ENCODE measurements at regions not wholly inside any gene's neighbourhood (a gene's known extent, or its start where the extent isn't known, plus 50 kb on each side); places are given as distances from the start of the nearest gene placed in this dataset.

- intact Hi-C loops (cut with DNase I), result no loop called here
- no peak for ATAC-seq
These were observed 223.7 kb upstream of the HABP2 start for GRCh38 chr10:113329121-113329596.

GRCh38 chr10:113331961-113332360 lies 220.9 kb upstream of the HABP2 start:
- ATAC-seq, result no peak
- no peak for DNase-seq
- no peak for TF ChIP-seq POLR2A (IDR thresholded peaks at IDR 0.05)
- TF ChIP-seq CTCF (IDR thresholded peaks at IDR 0.05), result no peak
- Histone ChIP-seq H3K4me1 (no peaks in the 10 kb centered on the region), H3K4me3 (no peak overlapping the region), H3K27me3 (no peaks in the 10 kb centered on the region), H3K9me3 (no peaks in the 10 kb centered on the region), H3K36me3 (no peaks in the 10 kb centered on the region), H3K27ac (no peak overlapping the region)
- intact Hi-C loops (cut with DNase I), result no loop called here
- 81% methylated on average over 3 of the region's 3 CpGs for WGBS (ENCODE audit: insufficient coverage, low coverage, low lambda C conversion rate, missing lambda C conversion rate)

More at GRCh38 chr10:113329121-113329596, 223.7 kb upstream of the HABP2 start:
- H3K9me3 ChIP-seq, result no peaks in the 10 kb centered on the region
- no peak overlapping the region for H3K27ac ChIP-seq
- no peaks in the 10 kb centered on the region for H3K27me3 ChIP-seq
- no peaks in the 10 kb centered on the region for H3K36me3 ChIP-seq
- no peak for DNase-seq
- H3K4me1 ChIP-seq, result no peaks in the 10 kb centered on the region
- no peak overlapping the region for H3K4me3 ChIP-seq
- TF ChIP-seq CTCF (IDR thresholded peaks at IDR 0.05), result no peak
- 65% methylated on average over 2 of the region's 2 CpGs for WGBS (ENCODE audit: insufficient coverage, low coverage, low lambda C conversion rate, missing lambda C conversion rate)

- Histone ChIP-seq H3K36me3 (no peaks in the 10 kb centered on the region), H3K9me3 (no peaks in the 10 kb centered on the region), H3K4me3 (no peak overlapping the region), H3K27me3 (no peaks in the 10 kb centered on the region), H3K4me1 (no peaks in the 10 kb centered on the region), H3K27ac (no peak overlapping the region)
- WGBS (ENCODE audit: insufficient coverage, low coverage, low lambda C conversion rate, missing lambda C conversion rate), result 100% methylated on average over 1 of the region's 2 CpGs
- no peak for TF ChIP-seq CTCF (IDR thresholded peaks at IDR 0.05)
- no peak for TF ChIP-seq POLR2A (IDR thresholded peaks at IDR 0.05)
- intact Hi-C loops (cut with DNase I), result no loop called here
- ATAC-seq, result no peak
- DNase-seq, result no peak
These were observed 219.5 kb upstream of the HABP2 start for GRCh38 chr10:113333313-113333712.

- intact Hi-C loops (cut with DNase I), result no loop called here
- no peak for TF ChIP-seq POLR2A (IDR thresholded peaks at IDR 0.05)
- no peak for TF ChIP-seq CTCF (IDR thresholded peaks at IDR 0.05)
- H3K4me1 ChIP-seq, result no peaks in the 10 kb centered on the region
- 75% methylated on average over 2 of the region's 2 CpGs for WGBS (ENCODE audit: insufficient coverage, low coverage, low lambda C conversion rate, missing lambda C conversion rate)
- no peaks in the 10 kb centered on the region for H3K27me3 ChIP-seq
- no peaks in the 10 kb centered on the region for H3K36me3 ChIP-seq
- H3K9me3 ChIP-seq, result no peaks in the 10 kb centered on the region
- no peak overlapping the region for H3K4me3 ChIP-seq
- H3K27ac ChIP-seq, result no peak overlapping the region
- ATAC-seq (no peak), DNase-seq (no peak)
These were observed 217.3 kb upstream of the HABP2 start for GRCh38 chr10:113335592-113335991.

- Histone ChIP-seq H3K4me1 (no peaks in the 10 kb centered on the region), H3K9me3 (no peaks in the 10 kb centered on the region), H3K27me3 (no peaks in the 10 kb centered on the region), H3K27ac (no peak overlapping the region), H3K36me3 (no peaks in the 10 kb centered on the region), H3K4me3 (no peak overlapping the region)
- DNase-seq, result no peak
- no peak for TF ChIP-seq CTCF (IDR thresholded peaks at IDR 0.05)
- no peak for TF ChIP-seq POLR2A (IDR thresholded peaks at IDR 0.05)
- 80% methylated on average over 6 of the region's 6 CpGs for WGBS (ENCODE audit: insufficient coverage, low coverage, low lambda C conversion rate, missing lambda C conversion rate)
- ATAC-seq, result no peak
- intact Hi-C loops (cut with DNase I), result no loop called here
These were observed 216.2 kb upstream of the HABP2 start for GRCh38 chr10:113336549-113337130.

All from right lobe of liver (tissue), 6 donors.